Lower lobe of right lung (tissue), 2 donors: ENCODE measurements at regions not wholly inside any gene's neighbourhood (a gene's known extent, or its start where the extent isn't known, plus 50 kb on each side); places are given as distances from the start of the nearest gene placed in this dataset.
A peak's percentile ranks its signal among the peaks of the same experiment; 100 is the strongest.

Experiments used
- ATAC-seq, 2 donors: fragments of 200-7000 bp; cut with Tn5 transposase; one replicate each; pipeline ENCODE4 v1.9.1; 2020 to 2022; ENCODE audit warnings: mild to moderate bottlenecking in 2 of 2, moderate library complexity in 2 of 2
- DNase-seq: peaks from one replicate; pipeline ENCODE4 v3.0.0-alpha.2; 2020
- H3K27ac ChIP-seq: fragments of 200-600 bp; one replicate; pipeline ENCODE4 v1.8.0; 2022
- H3K27me3 ChIP-seq: fragments of 200-600 bp; one replicate; pipeline ENCODE4 v1.8.0; 2022; ENCODE audit warnings: low read depth
- H3K36me3 ChIP-seq: fragments of 200-600 bp; one replicate; pipeline ENCODE4 v1.8.0; 2022; ENCODE audit warnings: mild to moderate bottlenecking
- H3K4me1 ChIP-seq: fragments of 200-600 bp; one replicate; pipeline ENCODE4 v1.8.0; 2022
- H3K4me3 ChIP-seq: fragments of 200-600 bp; one replicate; pipeline ENCODE4 v1.8.0; 2022; ENCODE audit warnings: mild to moderate bottlenecking
- H3K9me3 ChIP-seq: fragments of 200-600 bp; one replicate; pipeline ENCODE4 v1.8.0; 2022
- CTCF ChIP-seq: fragments of 200-600 bp; IDR thresholded peaks from one replicate; pipeline ENCODE4 v1.8.0; 2022; ENCODE audit warnings: antibody characterized with exemption, mild to moderate bottlenecking
- intact Hi-C: fragments of 100-400 bp; cut with DNase I; formaldehyde crosslinking; loops from one replicate; pipeline ENCODE4 v1.11.0; 2022
- donor health status: DM: no; HTN: yes; CAD: no; lungs with severe emphysema.

- ATAC-seq (no peak), DNase-seq (no peak)
- intact Hi-C loops: no loop called here
- H3K4me3 ChIP-seq: no peak overlapping the region
- H3K36me3 ChIP-seq: no peaks in the 10 kb centered on the region
- no peaks in the 10 kb centered on the region for H3K9me3 ChIP-seq
- no peaks in the 10 kb centered on the region for H3K27me3 ChIP-seq
- no peak for TF ChIP-seq CTCF
- H3K27ac ChIP-seq: no peak overlapping the region
- H3K4me1 ChIP-seq: no peaks in the 10 kb centered on the region
Observed at GRCh38 chr4:111282035-111282434, 659.2 kb upstream of the PITX2 start.

GRCh38 chr4:111283066-111283677 is 660.3 kb upstream of the PITX2 start:
- ATAC-seq (no peak), DNase-seq (peak; percentile 55)
- Histone ChIP-seq H3K36me3 (no peaks in the 10 kb centered on the region), H3K27ac (no peak overlapping the region), H3K9me3 (no peaks in the 10 kb centered on the region), H3K27me3 (no peaks in the 10 kb centered on the region), H3K4me1 (no peaks in the 10 kb centered on the region), H3K4me3 (no peak overlapping the region)
- intact Hi-C loops: no loop called here
- peak; percentile 79 for TF ChIP-seq CTCF

GRCh38 chr4:111296466-111296865 is 673.6 kb upstream of the PITX2 start:
- DNase-seq (no peak), ATAC-seq (no peak)
- no peak for TF ChIP-seq CTCF
- Histone ChIP-seq H3K27me3 (no peaks in the 10 kb centered on the region), H3K36me3 (no peaks in the 10 kb centered on the region), H3K9me3 (no peaks in the 10 kb centered on the region), H3K27ac (no peak overlapping the region), H3K4me1 (no peaks in the 10 kb centered on the region), H3K4me3 (no peak overlapping the region)
- intact Hi-C loops: no loop called here

- TF ChIP-seq CTCF: no peak
- no peaks in the 10 kb centered on the region for H3K36me3 ChIP-seq
- no peak for DNase-seq
- H3K9me3 ChIP-seq: no peaks in the 10 kb centered on the region
- intact Hi-C loops: no loop called here
- no peak for ATAC-seq
- no peak overlapping the region for H3K27ac ChIP-seq
- H3K4me3 ChIP-seq: no peak overlapping the region
- no peaks in the 10 kb centered on the region for H3K4me1 ChIP-seq
- H3K27me3 ChIP-seq: no peaks in the 10 kb centered on the region
Observed at GRCh38 chr4:111303806-111304205, 680.9 kb upstream of the PITX2 start.

- H3K27ac ChIP-seq: no peak overlapping the region
- no peaks in the 10 kb centered on the region for H3K36me3 ChIP-seq
- intact Hi-C loops: no loop called here
- H3K4me3 ChIP-seq: no peak overlapping the region
- no peaks in the 10 kb centered on the region for H3K27me3 ChIP-seq
- H3K4me1 ChIP-seq: no peaks in the 10 kb centered on the region
- no peak for DNase-seq
- H3K9me3 ChIP-seq: no peaks in the 10 kb centered on the region
- ATAC-seq: no peak
- no peak for TF ChIP-seq CTCF
Observed at GRCh38 chr4:111323496-111323895, 700.6 kb upstream of the PITX2 start.

GRCh38 chr4:111323916-111324315 is 701.0 kb upstream of the PITX2 start:
- Histone ChIP-seq H3K27me3 (no peaks in the 10 kb centered on the region), H3K4me1 (no peaks in the 10 kb centered on the region), H3K36me3 (no peaks in the 10 kb centered on the region), H3K4me3 (no peak overlapping the region), H3K9me3 (no peaks in the 10 kb centered on the region), H3K27ac (no peak overlapping the region)
- DNase-seq (no peak), ATAC-seq (no peak)
- TF ChIP-seq CTCF: no peak
- intact Hi-C loops: no loop called here
